Esophagus squamous epithelium (tissue), 4 donors: ENCODE measurements at regions not wholly inside any gene's neighbourhood (a gene's known extent, or its start where the extent isn't known, plus 50 kb on each side); places are given as distances from the start of the nearest gene placed in this dataset.

Source experiments
- POLR2A ChIP-seq, 4 donors: fragments of 450-650 bp; IDR thresholded peaks; one replicate each; pipeline ENCODE4 v1.6.1; 2017; ENCODE audit warnings: antibody characterized with exemption in 4 of 4, mild to moderate bottlenecking in 4 of 4, moderate library complexity in 3 of 4
- TF ChIP-seq, protein P1 (sequence below), 6 experiments: fragments of 450-650 bp in 4 of 6; fragments of 200-600 bp in 2 of 6; sonication (generic) in 2 of 6; IDR thresholded peaks; one replicate each; pipeline ENCODE4 v1.5.1; 2016 to 2019; ENCODE audit warnings: antibody characterized with exemption in 6 of 6, mild to moderate bottlenecking in 4 of 6, moderate library complexity in 4 of 6

DNA sequence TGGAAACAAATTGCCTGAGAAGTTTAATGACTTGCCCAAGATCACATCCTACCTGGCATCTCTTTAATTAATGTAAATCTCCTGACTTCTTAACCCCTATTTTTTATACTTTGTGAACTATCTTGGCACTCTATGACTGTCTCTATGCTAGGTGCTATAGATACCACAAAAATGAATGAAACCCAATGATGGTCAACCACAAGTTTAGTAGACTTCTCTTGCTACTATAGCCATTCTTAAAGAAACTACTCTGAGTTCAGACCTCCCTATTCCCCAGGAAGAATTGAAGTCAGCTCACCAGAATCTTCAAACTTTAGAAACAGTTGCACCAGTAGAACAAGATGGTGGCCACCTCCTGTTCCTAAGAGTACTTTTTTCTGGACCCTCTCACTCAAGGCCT, 191.1 kb downstream of the RSL24D1 start:
- TF ChIP-seq, protein P1, sequence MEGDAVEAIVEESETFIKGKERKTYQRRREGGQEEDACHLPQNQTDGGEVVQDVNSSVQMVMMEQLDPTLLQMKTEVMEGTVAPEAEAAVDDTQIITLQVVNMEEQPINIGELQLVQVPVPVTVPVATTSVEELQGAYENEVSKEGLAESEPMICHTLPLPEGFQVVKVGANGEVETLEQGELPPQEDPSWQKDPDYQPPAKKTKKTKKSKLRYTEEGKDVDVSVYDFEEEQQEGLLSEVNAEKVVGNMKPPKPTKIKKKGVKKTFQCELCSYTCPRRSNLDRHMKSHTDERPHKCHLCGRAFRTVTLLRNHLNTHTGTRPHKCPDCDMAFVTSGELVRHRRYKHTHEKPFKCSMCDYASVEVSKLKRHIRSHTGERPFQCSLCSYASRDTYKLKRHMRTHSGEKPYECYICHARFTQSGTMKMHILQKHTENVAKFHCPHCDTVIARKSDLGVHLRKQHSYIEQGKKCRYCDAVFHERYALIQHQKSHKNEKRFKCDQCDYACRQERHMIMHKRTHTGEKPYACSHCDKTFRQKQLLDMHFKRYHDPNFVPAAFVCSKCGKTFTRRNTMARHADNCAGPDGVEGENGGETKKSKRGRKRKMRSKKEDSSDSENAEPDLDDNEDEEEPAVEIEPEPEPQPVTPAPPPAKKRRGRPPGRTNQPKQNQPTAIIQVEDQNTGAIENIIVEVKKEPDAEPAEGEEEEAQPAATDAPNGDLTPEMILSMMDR (IDR thresholded peaks at IDR 0.05), result no peak
- TF ChIP-seq POLR2A (IDR thresholded peaks at IDR 0.05), result no peak
